ENCODE measurements at regions not wholly inside any gene's neighbourhood (a gene's known extent, or its start where the extent isn't known, plus 50 kb on each side); places are given as distances from the start of the nearest gene placed in this dataset.

GRCh38 chr19:23522431-23522830 lies 127.2 kb upstream of the ZNF91 start:
- Histone ChIP-seq H2AFZ (ENCODE audit: low read length) (no peak overlapping the region), H3T11ph (ENCODE audit: low read length) (no peak overlapping the region), H2BK12ac (ENCODE audit: insufficient read length, low read depth, low read length) (no peak overlapping the region), H3K56ac (ENCODE audit: insufficient read length, low read depth, low read length) (no peak overlapping the region), H2BK15ac (ENCODE audit: low read depth, low read length) (no peak overlapping the region), H2AK5ac (ENCODE audit: insufficient read length, low read length) (no peak overlapping the region), H4K91ac (ENCODE audit: insufficient read length, low read depth, low read length) (no peak overlapping the region), H3K9ac (ENCODE audit: extremely low read depth, insufficient read length, low read length) (no peak overlapping the region), H2BK120ac (ENCODE audit: low read depth, low read length, poor library complexity, severe bottlenecking) (no peak overlapping the region), H3K23ac (ENCODE audit: insufficient read length, low read depth, low read length) (no peak overlapping the region), H3K9me3 (ENCODE audit: control insufficient read depth, low read depth, low read length) (peaks cover 76% of the 10 kb centered on the region), H4K8ac (replicated peaks; ENCODE audit: insufficient read length, low read depth, low read length) (no peak overlapping the region), H3K27ac (ENCODE audit: insufficient read length, low read depth, low read length) (no peak overlapping the region), H3K79me2 (ENCODE audit: insufficient read depth, low read length) (no peaks in the 10 kb centered on the region), H3K23me2 (ENCODE audit: insufficient read length, low read depth, low read length, poor library complexity, severe bottlenecking) (no peaks in the 10 kb centered on the region), H4K5ac (ENCODE audit: insufficient read length, low read depth, low read length) (no peak overlapping the region), H2BK5ac (ENCODE audit: insufficient read length, low read length) (no peak overlapping the region), H4K20me1 (ENCODE audit: control insufficient read depth, insufficient read depth, insufficient read length) (no peaks in the 10 kb centered on the region), H2BK20ac (ENCODE audit: low read depth, low read length, poor library complexity, severe bottlenecking) (no peak overlapping the region), H3K4me2 (ENCODE audit: insufficient read depth, insufficient read length, low read length) (no peak overlapping the region), H3K27me3 (ENCODE audit: insufficient read depth, low read length) (no peaks in the 10 kb centered on the region), H3K4me1 (ENCODE audit: insufficient read depth, low read length) (no peaks in the 10 kb centered on the region), H3K18ac (ENCODE audit: insufficient read length, low read depth, low read length) (no peak overlapping the region), H3K14ac (ENCODE audit: insufficient read depth, low read length) (no peak overlapping the region), H3K79me1 (ENCODE audit: insufficient read depth, low read depth, low read length, poor library complexity, severe bottlenecking) (no peaks in the 10 kb centered on the region), H3K4ac (ENCODE audit: low read depth, low read length) (no peak overlapping the region)
- H3K4me3 Mint-ChIP-seq = no peak overlapping the region
- peaks cover 0 to 30% (median 5%) of the 10 kb centered on the region in 3 experiments; a peak in 6 of 7 replicates for H3K36me3 Mint-ChIP-seq (ENCODE audit: insufficient read depth in 1 of 3, low read depth in 3 of 3)
- H3K27ac Mint-ChIP-seq = no peak overlapping the region
- TF ChIP-seq CTCF (conservative IDR thresholded peaks at IDR 0.05) = no peak
- DNase-seq = no peak
- peaks cover 89 to 93% of the 10 kb centered on the region in 2 experiments for H3K9me3 Mint-ChIP-seq
- peaks cover 3% of the 10 kb centered on the region for H3K27me3 Mint-ChIP-seq (ENCODE audit: low read depth)
- no peaks in the 10 kb centered on the region for H3K4me1 Mint-ChIP-seq
- no CpG with 5 or more reads among the region's 1 CpG for WGBS (ENCODE audit: extremely low coverage, insufficient read length, low lambda C conversion rate)

Data from H9 (cell line).